ENCODE measurements at regions not wholly inside any gene's neighbourhood (a gene's known extent, or its start where the extent isn't known, plus 50 kb on each side); places are given as distances from the start of the nearest gene placed in this dataset.

- TF ChIP-seq CTCF (IDR thresholded peaks at IDR 0.05) (no peak), EP300 (IDR thresholded peaks at IDR 0.05) (no peak), POLR2A (IDR thresholded peaks at IDR 0.05) (no peak)
These were observed 496.9 kb downstream of the TCERG1L start for GRCh38 chr10:130814610-130815009.

All from ovary (tissue), 3 donors.